Neuron (in vitro differentiated cells): ENCODE measurements at regions not wholly inside any gene's neighbourhood (a gene's known extent, or its start where the extent isn't known, plus 50 kb on each side); places are given as distances from the start of the nearest gene placed in this dataset.

Experiments
- H2AFZ ChIP-seq: one replicate; pipeline ENCODE4 v1.6.1; 2013; ENCODE audit warnings: low read depth, mild to moderate bottlenecking, inconsistent platforms, low read length, moderate library complexity
- H3K27me3 ChIP-seq: one replicate; pipeline ENCODE4 v1.6.1; 2013; ENCODE audit warnings: low read length; ENCODE audit not compliant: insufficient read depth
- H3K36me3 ChIP-seq: one replicate; pipeline ENCODE4 v1.6.1; 2013; ENCODE audit warnings: low read length; ENCODE audit not compliant: insufficient read depth
- H3K4me1 ChIP-seq: one replicate; pipeline ENCODE4 v1.6.1; 2013; ENCODE audit warnings: low read length; ENCODE audit not compliant: insufficient read depth
- H3K4me3 ChIP-seq: 2 replicates; pipeline ENCODE4 v1.5.1; 2013; ENCODE audit warnings: mild to moderate bottlenecking, low read length, moderate library complexity
- H3K9me3 ChIP-seq: one replicate; pipeline ENCODE4 v1.6.1; 2013; ENCODE audit warnings: low read length

DNA sequence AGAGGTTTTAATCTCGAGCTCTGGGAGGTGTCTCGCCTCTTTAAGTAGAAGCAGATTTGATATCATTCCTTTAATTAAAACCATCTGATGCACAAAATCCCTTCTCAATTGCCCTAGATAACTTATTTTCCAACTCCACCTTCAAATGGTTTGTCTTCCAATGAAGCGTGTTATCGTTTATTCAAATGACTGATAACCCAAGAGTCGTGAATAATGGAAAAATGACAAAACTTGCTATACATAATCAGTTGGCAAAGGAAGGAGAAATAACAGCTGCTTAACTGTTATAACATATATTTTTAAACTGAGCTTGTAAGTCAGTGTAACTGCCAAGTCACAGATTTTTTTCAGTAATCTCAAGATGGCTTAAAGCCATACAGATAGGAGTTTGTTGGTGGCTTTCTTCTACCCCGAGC is 144.6 kb downstream of the QPCT start:
- no peaks in the 10 kb centered on the region for H3K4me1 ChIP-seq
- peaks cover 4% of the 10 kb centered on the region for H3K27me3 ChIP-seq
- no peaks in the 10 kb centered on the region for H3K36me3 ChIP-seq
- H2AFZ ChIP-seq = no peak overlapping the region
- no peak overlapping the region for H3K4me3 ChIP-seq
- H3K9me3 ChIP-seq = no peaks in the 10 kb centered on the region

DNA sequence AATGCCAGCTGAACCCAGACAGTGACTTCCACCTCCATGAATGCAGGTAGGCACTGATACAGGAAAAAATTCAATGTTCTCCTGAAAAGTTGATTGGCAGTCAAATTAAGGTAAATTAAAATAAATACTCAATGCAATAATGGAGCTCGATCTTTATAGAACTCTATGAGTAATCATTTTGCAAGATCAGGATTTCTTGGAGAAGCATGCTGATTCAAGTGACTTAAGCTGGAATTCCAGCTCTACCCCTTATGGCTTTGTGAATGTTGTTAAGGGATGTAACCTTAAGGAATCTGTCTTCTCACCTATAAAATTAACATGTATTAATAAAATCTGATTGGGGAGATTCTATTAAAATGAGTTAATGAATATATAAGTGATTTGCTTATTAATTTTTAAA is 145.1 kb downstream of the QPCT start:
- Histone ChIP-seq H3K9me3 (no peaks in the 10 kb centered on the region), H3K4me3 (no peak overlapping the region), H2AFZ (no peak overlapping the region), H3K36me3 (no peaks in the 10 kb centered on the region), H3K4me1 (no peaks in the 10 kb centered on the region), H3K27me3 (peaks cover 4% of the 10 kb centered on the region)

DNA sequence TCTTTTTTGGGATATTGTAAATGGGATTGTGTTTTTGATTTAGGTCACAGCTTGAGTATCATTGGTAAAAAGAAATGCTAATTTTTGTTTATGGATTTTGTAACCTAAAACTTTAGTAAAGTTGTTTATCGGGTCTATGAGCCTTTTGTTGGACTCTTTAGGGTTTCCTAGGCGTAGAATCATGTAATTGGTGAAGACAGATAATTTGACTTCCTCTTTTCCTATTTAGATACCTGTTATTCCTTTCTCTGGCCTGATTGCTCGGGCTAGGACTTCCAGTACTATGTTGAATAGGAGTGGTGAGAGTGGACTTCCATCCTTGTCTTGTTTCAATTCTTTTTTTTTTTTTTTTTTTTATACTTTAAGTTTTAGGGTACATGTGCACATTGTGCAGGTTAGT is 149.0 kb downstream of the QPCT start:
- no peaks in the 10 kb centered on the region for H3K4me1 ChIP-seq
- no peaks in the 10 kb centered on the region for H3K27me3 ChIP-seq
- H2AFZ ChIP-seq = no peak overlapping the region
- no peaks in the 10 kb centered on the region for H3K9me3 ChIP-seq
- no peaks in the 10 kb centered on the region for H3K36me3 ChIP-seq
- H3K4me3 ChIP-seq = no peak overlapping the region

- H3K4me3 ChIP-seq = no peak overlapping the region
Observed at GRCh38 chr2:37499113-37499512, 154.7 kb downstream of the QPCT start.

GRCh38 chr2:37500031-37500430 is 155.6 kb downstream of the QPCT start:
- no peaks in the 10 kb centered on the region for H3K27me3 ChIP-seq
- H2AFZ ChIP-seq = no peak overlapping the region
- no peak overlapping the region for H3K4me3 ChIP-seq
- H3K36me3 ChIP-seq = no peaks in the 10 kb centered on the region
- no peaks in the 10 kb centered on the region for H3K9me3 ChIP-seq
- no peaks in the 10 kb centered on the region for H3K4me1 ChIP-seq

More at GRCh38 chr2:37499113-37499512, 154.7 kb downstream of the QPCT start:
- H2AFZ ChIP-seq = no peak overlapping the region
- H3K4me1 ChIP-seq = no peaks in the 10 kb centered on the region
- H3K27me3 ChIP-seq = no peaks in the 10 kb centered on the region
- no peaks in the 10 kb centered on the region for H3K36me3 ChIP-seq
- no peaks in the 10 kb centered on the region for H3K9me3 ChIP-seq

DNA sequence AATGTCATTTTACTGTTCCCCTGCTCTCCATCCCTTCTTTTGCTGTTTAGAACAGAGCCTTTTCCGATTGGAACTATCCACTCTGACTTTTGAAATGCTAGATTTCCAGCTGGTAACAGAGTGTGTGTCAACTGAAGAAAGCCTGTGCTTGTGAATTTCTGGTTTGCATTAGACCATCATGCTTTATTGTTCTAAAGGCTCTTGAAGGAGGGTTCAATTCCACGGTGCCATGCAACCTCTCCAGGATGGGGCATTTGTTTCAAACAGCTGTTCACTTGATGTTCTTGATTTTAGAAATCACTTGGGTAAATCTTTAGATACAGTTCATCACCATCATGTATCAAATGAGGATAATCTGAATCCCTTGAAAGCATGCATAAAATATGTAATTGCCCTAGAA is 156.7 kb downstream of the QPCT start:
- no peaks in the 10 kb centered on the region for H3K36me3 ChIP-seq
- no peaks in the 10 kb centered on the region for H3K4me1 ChIP-seq
- H3K9me3 ChIP-seq = no peaks in the 10 kb centered on the region

GRCh38 chr2:37506407-37507050 is 162.1 kb downstream of the QPCT start:
- Histone ChIP-seq H3K36me3 (no peaks in the 10 kb centered on the region), H2AFZ (no peak overlapping the region), H3K9me3 (no peaks in the 10 kb centered on the region), H3K4me1 (peaks cover 6% of the 10 kb centered on the region), H3K4me3 (no peak overlapping the region), H3K27me3 (no peaks in the 10 kb centered on the region)

More for the DNA sequence above, 156.7 kb downstream of the QPCT start:
- no peak overlapping the region for H2AFZ ChIP-seq
- H3K27me3 ChIP-seq = no peaks in the 10 kb centered on the region
- no peak overlapping the region for H3K4me3 ChIP-seq

DNA sequence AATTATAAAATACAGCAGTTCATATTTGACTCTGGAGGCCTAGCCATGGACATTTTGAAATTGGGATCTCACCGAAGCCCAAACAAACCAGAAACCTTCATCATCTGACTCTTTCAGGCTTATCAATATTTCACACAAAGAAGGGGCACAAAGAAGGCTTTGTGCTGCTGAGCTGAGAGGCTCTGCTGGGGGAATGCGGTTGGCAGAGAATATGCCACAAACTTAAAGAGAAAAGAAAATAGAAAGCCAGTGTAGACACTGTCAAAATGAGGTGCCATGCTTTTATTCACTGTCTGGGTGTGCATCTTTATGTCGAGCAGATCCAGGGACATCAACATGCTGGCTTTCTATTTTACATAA is 162.6 kb downstream of the QPCT start:
- H3K9me3 ChIP-seq = no peaks in the 10 kb centered on the region
- H3K4me3 ChIP-seq = no peak overlapping the region
- H2AFZ ChIP-seq = no peak overlapping the region
- no peaks in the 10 kb centered on the region for H3K36me3 ChIP-seq
- peaks cover 6% of the 10 kb centered on the region for H3K4me1 ChIP-seq
- H3K27me3 ChIP-seq = no peaks in the 10 kb centered on the region

GRCh38 chr2:37507703-37508102 is 163.3 kb downstream of the QPCT start:
- Histone ChIP-seq H3K9me3 (no peaks in the 10 kb centered on the region), H3K4me1 (peaks cover 6% of the 10 kb centered on the region), H2AFZ (no peak overlapping the region), H3K4me3 (no peak overlapping the region), H3K27me3 (no peaks in the 10 kb centered on the region), H3K36me3 (no peaks in the 10 kb centered on the region)

DNA sequence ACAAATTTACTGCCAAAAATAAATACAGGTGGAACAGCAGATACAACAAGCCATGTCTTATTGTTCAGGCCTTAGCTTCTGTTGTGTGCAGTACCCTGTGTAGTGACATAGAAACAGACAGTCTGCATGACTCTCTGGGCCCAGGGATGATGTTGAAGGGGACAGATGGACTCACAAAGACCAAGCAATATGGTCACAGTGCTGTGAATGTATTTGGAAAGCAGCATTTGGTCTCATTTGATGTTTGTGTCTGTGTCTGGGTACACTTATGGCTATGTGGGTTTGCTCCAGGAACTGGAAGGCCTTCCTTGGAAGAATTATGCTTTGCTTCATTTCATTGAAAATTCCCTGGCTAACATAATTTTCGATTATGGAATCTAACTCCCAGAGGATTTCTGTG is 158.5 kb downstream of the CDC42EP3 start:
- H3K9me3 ChIP-seq = no peaks in the 10 kb centered on the region
- no peak overlapping the region for H3K4me3 ChIP-seq
- H3K4me1 ChIP-seq = no peaks in the 10 kb centered on the region
- H2AFZ ChIP-seq = no peak overlapping the region
- no peaks in the 10 kb centered on the region for H3K36me3 ChIP-seq
- H3K27me3 ChIP-seq = no peaks in the 10 kb centered on the region

DNA sequence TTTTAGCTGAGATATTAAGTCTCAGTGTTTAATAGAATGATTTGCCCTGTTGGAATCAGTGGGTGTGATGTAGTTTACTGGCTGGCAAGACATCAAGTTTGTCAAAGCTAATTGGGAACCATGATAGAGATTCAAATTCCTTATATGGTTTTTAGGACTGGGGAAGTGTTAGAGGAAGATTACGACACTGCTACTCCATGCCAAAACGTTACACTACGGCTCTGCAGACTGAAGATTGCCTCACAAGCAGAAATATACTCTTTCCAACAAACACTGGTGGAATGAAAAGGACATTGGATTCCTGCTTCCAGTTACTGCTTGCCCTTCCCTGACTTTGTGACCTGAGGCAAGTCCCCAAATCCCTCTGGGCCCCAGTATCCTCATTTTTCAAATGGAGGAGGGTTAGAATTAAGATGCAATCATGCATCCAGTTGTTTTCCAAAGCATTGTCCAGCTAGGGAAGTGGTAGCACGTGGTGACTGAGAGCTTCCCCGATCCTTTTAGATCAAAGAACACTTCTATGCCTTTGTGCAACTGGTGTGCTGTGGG is 147.6 kb downstream of the CDC42EP3 start:
- Histone ChIP-seq H3K36me3 (no peaks in the 10 kb centered on the region), H3K4me1 (no peaks in the 10 kb centered on the region), H3K27me3 (no peaks in the 10 kb centered on the region), H3K4me3 (no peak overlapping the region), H3K9me3 (no peaks in the 10 kb centered on the region), H2AFZ (no peak overlapping the region)

- no peaks in the 10 kb centered on the region for H3K27me3 ChIP-seq
- no peak overlapping the region for H3K4me3 ChIP-seq
- H3K36me3 ChIP-seq = no peaks in the 10 kb centered on the region
- H2AFZ ChIP-seq = no peak overlapping the region
- H3K9me3 ChIP-seq = no peaks in the 10 kb centered on the region
- H3K4me1 ChIP-seq = no peaks in the 10 kb centered on the region
Observed at GRCh38 chr2:37526323-37526722, 145.1 kb downstream of the CDC42EP3 start.

GRCh38 chr2:37526856-37527255 is 144.6 kb downstream of the CDC42EP3 start:
- Histone ChIP-seq H3K4me1 (no peaks in the 10 kb centered on the region), H3K9me3 (no peaks in the 10 kb centered on the region), H3K4me3 (no peak overlapping the region), H2AFZ (no peak overlapping the region), H3K36me3 (no peaks in the 10 kb centered on the region), H3K27me3 (no peaks in the 10 kb centered on the region)

GRCh38 chr2:37527361-37527760 is 144.1 kb downstream of the CDC42EP3 start:
- H3K4me3 ChIP-seq = no peak overlapping the region
- no peaks in the 10 kb centered on the region for H3K27me3 ChIP-seq
- H3K9me3 ChIP-seq = no peaks in the 10 kb centered on the region
- no peaks in the 10 kb centered on the region for H3K4me1 ChIP-seq
- no peaks in the 10 kb centered on the region for H3K36me3 ChIP-seq
- no peak overlapping the region for H2AFZ ChIP-seq
